Stimulated activated naive CD8-positive, alpha-beta T cell treated with anti-CD3 and anti-CD28 coated beads, Interleukin-15, Interleukin-2, amounts not matched to agents 100 ng/mL and 50 ng/mL, for 24 hours (primary cell): ENCODE measurements at regions not wholly inside any gene's neighbourhood (a gene's known extent, or its start where the extent isn't known, plus 50 kb on each side); places are given as distances from the start of the nearest gene placed in this dataset.
A peak's percentile ranks its signal among the peaks of the same experiment; 100 is the strongest.
"Not testable (repeated sequence)": the region's sequence is repeated elsewhere in the genome, so short reads cannot be mapped to it uniquely, and the experiment has no call there.

Source experiments
- H3K27ac Mint-ChIP-seq: one replicate; pipeline ENCODE4 v1.8.0; 2021; ENCODE audit warnings: mild to moderate bottlenecking, mixed read lengths
- H3K27me3 Mint-ChIP-seq: one replicate; pipeline ENCODE4 v1.8.0; 2021; ENCODE audit warnings: mixed read lengths
- H3K36me3 Mint-ChIP-seq: one replicate; pipeline ENCODE4 v1.8.0; 2021; ENCODE audit warnings: low read depth, mixed read lengths
- H3K4me1 Mint-ChIP-seq: one replicate; pipeline ENCODE4 v1.8.0; 2021; ENCODE audit warnings: low read depth, mixed read lengths
- H3K4me3 Mint-ChIP-seq: one replicate; pipeline ENCODE4 v1.8.0; 2021; ENCODE audit warnings: mild to moderate bottlenecking, mixed read lengths
- H3K9me3 Mint-ChIP-seq: one replicate; pipeline ENCODE4 v1.8.0; 2021; ENCODE audit warnings: mixed read lengths

GRCh38 chr15:66880380-66881155, 178.5 kb downstream of the SMAD6 start:
- H3K4me1 Mint-ChIP-seq, result peaks cover 7% of the 10 kb centered on the region
- no peak overlapping the region for H3K4me3 Mint-ChIP-seq
- no peak overlapping the region for H3K27ac Mint-ChIP-seq
- H3K27me3 Mint-ChIP-seq, result peaks cover 7% of the 10 kb centered on the region
- no peaks in the 10 kb centered on the region for H3K9me3 Mint-ChIP-seq
- H3K36me3 Mint-ChIP-seq, result no peaks in the 10 kb centered on the region

GRCh38 chr15:66881173-66881905, 179.3 kb downstream of the SMAD6 start:
- Mint-ChIP-seq H3K4me3 (no peak overlapping the region), H3K36me3 (no peaks in the 10 kb centered on the region), H3K27me3 (peaks cover 7% of the 10 kb centered on the region), H3K4me1 (peaks cover 7% of the 10 kb centered on the region), H3K27ac (no peak overlapping the region), H3K9me3 (no peaks in the 10 kb centered on the region)

DNA sequence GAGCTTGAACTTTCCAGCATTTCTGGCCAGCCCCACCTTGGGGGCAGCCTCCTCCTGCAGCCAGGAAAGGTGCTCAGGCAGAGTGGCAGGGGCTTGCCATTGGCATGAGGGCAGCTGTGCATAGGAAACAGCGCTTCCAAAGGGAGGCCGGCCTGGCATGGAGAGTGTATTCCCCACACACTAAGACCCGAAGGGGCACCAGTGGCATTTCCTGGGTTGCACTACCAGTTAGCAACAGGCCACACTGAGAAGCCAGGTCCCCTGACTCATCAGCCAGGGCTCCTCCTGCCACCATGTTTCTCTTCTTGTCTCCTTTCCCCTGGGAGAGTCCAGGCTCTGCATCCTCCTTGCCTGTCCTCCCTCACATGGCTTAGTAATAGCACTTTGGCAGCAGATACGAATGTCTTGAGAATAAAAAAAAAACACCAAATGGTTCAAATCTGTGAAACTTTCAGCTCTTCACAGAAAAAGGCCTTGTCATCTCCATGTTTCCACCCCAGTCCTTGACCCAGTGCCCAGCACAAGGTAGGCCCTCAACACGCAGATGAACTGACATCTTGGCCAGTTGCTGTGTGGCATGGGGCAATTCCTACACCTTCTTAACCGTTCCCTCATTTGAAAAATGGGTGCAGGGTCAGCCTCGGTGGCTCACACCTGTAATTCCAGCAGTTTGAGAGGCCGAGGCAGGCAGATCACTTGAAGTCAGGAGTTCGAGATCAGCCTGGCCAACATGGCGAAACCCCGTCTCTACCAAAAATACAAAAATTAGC, 180.4 kb downstream of the SMAD6 start:
- Mint-ChIP-seq H3K4me3 (no peak overlapping the region), H3K4me1 (peaks cover 7% of the 10 kb centered on the region), H3K36me3 (no peaks in the 10 kb centered on the region), H3K27ac (peak overlapping the region; percentile 7), H3K27me3 (peaks cover 7% of the 10 kb centered on the region), H3K9me3 (no peaks in the 10 kb centered on the region)

DNA sequence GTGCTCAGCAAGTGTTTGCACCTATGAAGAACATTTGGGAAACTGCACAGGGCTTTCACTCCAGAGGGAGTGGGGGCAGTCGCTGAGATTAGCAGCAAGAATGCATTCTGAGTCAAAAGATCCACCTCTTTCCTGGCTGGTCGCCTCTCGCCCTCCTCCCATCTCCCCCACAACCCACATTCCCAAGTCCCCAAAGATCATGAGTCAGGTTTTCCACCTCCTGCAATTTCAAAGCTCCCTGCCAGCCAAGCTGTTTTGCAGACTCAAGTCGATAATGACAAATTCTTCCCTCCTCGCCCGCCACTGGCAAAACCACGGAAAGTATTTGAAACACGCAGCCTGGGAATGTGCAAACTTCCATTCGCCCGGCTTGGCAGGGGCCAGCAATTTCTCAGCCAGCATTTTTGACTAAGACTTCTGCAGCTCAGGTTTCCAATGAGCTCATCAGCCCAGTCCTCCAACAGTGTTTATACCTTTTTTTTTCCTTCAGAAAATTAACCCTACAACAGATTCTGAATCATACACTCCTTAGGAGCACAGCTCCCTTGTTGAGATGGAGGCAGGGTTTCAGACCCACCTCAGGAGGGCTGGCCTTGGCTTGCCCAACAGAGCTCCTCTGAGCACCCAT, 181.4 kb downstream of the SMAD6 start:
- peaks cover 7% of the 10 kb centered on the region for H3K4me1 Mint-ChIP-seq
- no peaks in the 10 kb centered on the region for H3K36me3 Mint-ChIP-seq
- peaks cover 7% of the 10 kb centered on the region for H3K27me3 Mint-ChIP-seq
- no peaks in the 10 kb centered on the region for H3K9me3 Mint-ChIP-seq
- H3K27ac Mint-ChIP-seq, result peak overlapping the region; percentile 18
- H3K4me3 Mint-ChIP-seq, result no peak overlapping the region

- H3K4me3 Mint-ChIP-seq, result no peak overlapping the region
- H3K27me3 Mint-ChIP-seq, result peaks cover 7% of the 10 kb centered on the region
- no peak overlapping the region for H3K27ac Mint-ChIP-seq
- H3K9me3 Mint-ChIP-seq, result no peaks in the 10 kb centered on the region
- H3K4me1 Mint-ChIP-seq, result peaks cover 7% of the 10 kb centered on the region
- no peaks in the 10 kb centered on the region for H3K36me3 Mint-ChIP-seq
These were observed 181.2 kb upstream of the SMAD3 start for GRCh38 chr15:66884115-66884622.

GRCh38 chr15:66884661-66885237, 180.7 kb upstream of the SMAD3 start:
- no peak overlapping the region for H3K4me3 Mint-ChIP-seq
- no peaks in the 10 kb centered on the region for H3K9me3 Mint-ChIP-seq
- peaks cover 7% of the 10 kb centered on the region for H3K27me3 Mint-ChIP-seq
- no peak overlapping the region for H3K27ac Mint-ChIP-seq
- peaks cover 7% of the 10 kb centered on the region for H3K4me1 Mint-ChIP-seq
- no peaks in the 10 kb centered on the region for H3K36me3 Mint-ChIP-seq

DNA sequence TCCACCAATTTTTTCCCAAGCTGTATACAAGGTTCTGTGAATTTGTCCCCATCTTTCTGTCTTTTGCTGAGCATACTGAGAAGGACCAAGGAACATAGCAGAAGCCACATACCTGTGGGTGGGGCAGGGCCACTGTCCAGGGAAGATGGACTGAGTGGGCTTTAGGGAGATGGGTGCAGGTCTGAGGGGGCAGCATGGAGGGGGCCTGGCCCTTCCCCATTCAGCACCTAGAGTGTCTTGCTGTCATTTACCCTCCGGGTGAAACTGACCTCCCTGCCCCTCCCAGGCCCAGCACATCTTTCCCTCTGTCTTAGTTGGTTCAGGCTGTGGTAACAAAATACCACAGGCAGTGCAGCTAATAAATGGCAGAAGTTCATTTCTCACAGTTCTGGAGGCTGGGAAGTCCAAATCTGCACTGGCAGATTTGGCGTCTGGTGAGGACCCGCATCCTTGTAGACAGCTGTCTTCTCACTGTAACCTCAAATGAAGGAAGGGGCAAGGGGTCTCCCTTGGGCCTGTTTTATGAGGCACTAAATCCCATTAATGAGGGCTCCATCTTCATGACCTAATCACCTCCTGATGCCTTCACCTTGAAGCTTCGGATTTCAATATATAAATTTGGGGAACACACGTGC, 180.0 kb upstream of the SMAD3 start:
- H3K36me3 Mint-ChIP-seq, result no peaks in the 10 kb centered on the region
- H3K27me3 Mint-ChIP-seq, result peaks cover 7% of the 10 kb centered on the region
- no peaks in the 10 kb centered on the region for H3K9me3 Mint-ChIP-seq
- H3K4me1 Mint-ChIP-seq, result peaks cover 7% of the 10 kb centered on the region
- no peak overlapping the region for H3K4me3 Mint-ChIP-seq
- H3K27ac Mint-ChIP-seq, result no peak overlapping the region

DNA sequence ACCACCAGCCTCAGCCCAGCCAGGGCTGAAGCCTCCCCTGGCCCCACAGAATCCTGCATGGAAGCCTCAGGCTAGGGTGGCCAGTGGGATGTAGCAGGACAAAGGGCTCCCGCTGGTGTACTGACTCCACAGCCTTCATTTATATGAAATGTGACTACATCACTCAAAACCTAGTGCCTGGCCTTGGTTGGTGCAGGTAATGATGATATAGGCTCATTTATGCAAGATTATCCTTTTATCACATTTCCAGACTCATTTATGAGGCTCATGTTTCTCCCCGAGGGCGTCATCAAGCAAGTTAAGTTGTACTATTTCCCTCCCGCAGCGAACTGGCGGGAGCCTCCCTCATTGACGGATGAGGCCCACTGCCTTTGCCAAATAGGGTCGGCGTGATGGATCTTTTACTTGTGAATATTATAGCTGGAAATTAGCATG, 179.1 kb upstream of the SMAD3 start:
- Mint-ChIP-seq H3K4me3 (no peak overlapping the region), H3K4me1 (peaks cover 7% of the 10 kb centered on the region), H3K27me3 (peaks cover 3% of the 10 kb centered on the region), H3K9me3 (no peaks in the 10 kb centered on the region), H3K27ac (no peak overlapping the region), H3K36me3 (no peaks in the 10 kb centered on the region)

- Mint-ChIP-seq H3K36me3 (peaks cover 5% of the 10 kb centered on the region), H3K9me3 (no peaks in the 10 kb centered on the region), H3K27ac (no peak overlapping the region), H3K27me3 (peaks cover 7% of the 10 kb centered on the region), H3K4me3 (no peak overlapping the region), H3K4me1 (peaks cover 7% of the 10 kb centered on the region)
These were observed 178.6 kb upstream of the SMAD3 start for GRCh38 chr15:66886686-66887273.

- not testable (repeated sequence) for H3K4me3 Mint-ChIP-seq, H3K36me3 Mint-ChIP-seq, H3K27ac Mint-ChIP-seq, H3K4me1 Mint-ChIP-seq, H3K9me3 Mint-ChIP-seq
- peaks cover 19% of the 10 kb centered on the region for H3K27me3 Mint-ChIP-seq
These were observed 176.1 kb upstream of the SMAD3 start for GRCh38 chr15:66889298-66889697.

DNA sequence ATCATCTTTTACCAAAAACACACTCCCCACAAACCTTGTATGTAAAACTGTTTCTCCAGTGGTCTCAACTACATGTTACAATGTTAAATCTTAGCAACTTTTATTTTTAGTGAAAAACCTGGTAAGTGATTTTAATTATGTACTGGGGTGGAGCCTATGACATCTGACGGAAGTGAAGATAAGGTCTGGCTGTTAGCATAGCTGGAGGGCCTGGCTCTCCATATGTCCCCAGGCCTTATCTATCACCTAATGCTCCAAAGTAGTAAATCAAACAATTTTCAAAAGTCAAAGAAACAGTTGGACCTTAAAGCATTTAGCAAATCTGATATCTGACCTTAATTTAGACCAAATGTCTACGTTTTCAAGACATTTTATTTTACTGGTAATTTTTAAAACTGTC, 173.6 kb upstream of the SMAD3 start:
- Mint-ChIP-seq H3K36me3 (peaks cover 5% of the 10 kb centered on the region), H3K9me3 (no peaks in the 10 kb centered on the region), H3K27ac (no peak overlapping the region)

GRCh38 chr15:66893294-66893693, 172.1 kb upstream of the SMAD3 start:
- Mint-ChIP-seq H3K36me3 (peaks cover 5% of the 10 kb centered on the region), H3K4me1 (no peaks in the 10 kb centered on the region), H3K27me3 (peaks cover 19% of the 10 kb centered on the region), H3K27ac (no peak overlapping the region), H3K4me3 (no peak overlapping the region), H3K9me3 (no peaks in the 10 kb centered on the region)

More for the DNA sequence above, 173.6 kb upstream of the SMAD3 start:
- Mint-ChIP-seq H3K4me3 (no peak overlapping the region), H3K4me1 (no peaks in the 10 kb centered on the region), H3K27me3 (peaks cover 19% of the 10 kb centered on the region)

DNA sequence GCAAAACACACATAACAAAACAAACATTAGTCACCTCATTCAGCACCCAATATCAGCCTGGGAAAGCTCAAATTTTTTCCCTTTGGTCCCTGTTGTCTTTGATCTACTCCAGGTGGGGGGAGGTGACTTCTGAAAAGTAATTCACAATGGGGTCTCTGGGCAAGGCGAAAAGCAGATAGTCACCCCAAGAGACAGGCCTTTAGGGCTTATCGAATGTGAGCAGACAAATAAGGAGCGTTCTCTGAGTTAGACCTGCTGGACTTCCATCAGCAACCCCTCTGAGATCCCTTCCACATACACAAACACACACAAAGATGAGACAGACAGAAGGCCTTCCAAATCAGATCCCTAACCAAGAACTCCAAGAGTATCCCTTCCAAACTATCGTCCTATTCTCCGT, 171.0 kb upstream of the SMAD3 start:
- H3K27ac Mint-ChIP-seq, result no peak overlapping the region
- H3K9me3 Mint-ChIP-seq, result no peaks in the 10 kb centered on the region
- H3K27me3 Mint-ChIP-seq, result peaks cover 19% of the 10 kb centered on the region
- no peaks in the 10 kb centered on the region for H3K4me1 Mint-ChIP-seq
- H3K36me3 Mint-ChIP-seq, result peaks cover 5% of the 10 kb centered on the region
- H3K4me3 Mint-ChIP-seq, result no peak overlapping the region
